HG02759 (cell line): ENCODE measurements at regions not wholly inside any gene's neighbourhood (a gene's known extent, or its start where the extent isn't known, plus 50 kb on each side); places are given as distances from the start of the nearest gene placed in this dataset.
A peak's percentile ranks its signal among the peaks of the same experiment; 100 is the strongest.

ENCODE experiments used
- ATAC-seq: cut with Tn5 transposase; IDR thresholded peaks from one replicate; pipeline ENCODE4 v1.9.1; 2021; ENCODE audit warnings: mild to moderate bottlenecking, moderate library complexity; ENCODE audit not compliant: unreplicated experiment

- no peak for ATAC-seq
These were observed 57.3 kb downstream of the HHEX start for GRCh38 chr10:92747066-92747465.

- ATAC-seq: no peak
These were observed 57.8 kb downstream of the HHEX start for GRCh38 chr10:92747600-92747999.

GRCh38 chr10:92750791-92751533, 61.2 kb downstream of the HHEX start:
- no peak for ATAC-seq

GRCh38 chr10:92751534-92751811, 61.7 kb downstream of the HHEX start:
- no peak for ATAC-seq

DNA sequence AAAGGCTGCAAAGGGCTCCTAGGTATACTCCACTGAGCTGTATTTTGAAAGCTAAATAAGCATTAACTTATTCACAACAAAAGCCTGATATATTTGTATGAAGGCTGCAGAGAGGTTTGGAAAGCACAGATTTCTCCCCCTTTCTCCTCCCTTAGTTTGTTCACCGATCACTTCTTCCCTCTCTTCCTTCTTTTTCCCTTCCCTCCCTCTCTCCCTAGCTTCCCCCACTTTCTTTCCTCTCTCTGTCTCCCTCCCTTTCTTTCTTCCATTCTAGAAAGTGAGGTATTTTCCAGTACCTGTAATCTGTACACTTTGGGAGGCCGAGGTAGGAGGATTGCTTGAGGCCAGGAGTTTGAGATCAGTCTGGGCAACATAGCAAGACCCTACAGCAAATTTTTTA, 62.1 kb downstream of the HHEX start:
- no peak for ATAC-seq

DNA sequence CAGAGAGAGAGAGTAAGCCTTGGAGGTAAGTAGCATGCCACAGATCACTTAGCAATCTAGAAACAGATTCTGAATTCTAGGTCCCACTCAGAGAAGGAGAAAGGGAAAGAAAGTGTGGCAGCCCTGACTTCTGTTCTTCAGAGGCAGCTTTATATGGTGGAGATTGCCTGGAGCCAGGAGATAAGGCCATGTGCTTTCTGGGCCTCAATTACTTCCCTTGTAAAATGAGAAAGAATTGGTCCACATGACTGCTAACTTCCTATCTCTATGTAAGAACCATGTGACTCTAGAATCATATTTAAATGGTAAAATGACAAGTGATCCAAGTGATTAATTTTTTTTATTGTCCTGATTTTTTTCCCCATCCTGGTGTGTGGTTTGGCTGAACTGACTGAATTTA, 64.1 kb downstream of the HHEX start:
- ATAC-seq: no peak

DNA sequence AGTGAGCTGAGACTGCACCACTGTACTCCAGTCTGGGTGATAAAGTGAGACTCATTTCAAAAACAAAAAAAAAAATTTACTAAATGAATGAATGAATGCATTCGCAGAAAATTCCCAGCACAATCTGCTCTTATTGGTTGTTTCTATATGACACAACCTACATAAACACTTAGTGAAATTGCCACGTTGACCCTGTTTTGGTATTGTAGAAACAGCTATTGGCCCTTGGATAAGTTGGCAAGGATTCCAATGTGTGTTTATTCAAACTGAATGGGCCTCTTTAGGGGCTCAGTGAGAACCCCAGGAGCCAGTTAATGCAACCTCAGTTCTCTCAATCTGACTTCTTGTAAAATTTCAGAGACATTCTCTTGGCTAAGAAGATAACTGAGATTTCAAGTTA, 66.0 kb downstream of the HHEX start:
- ATAC-seq: no peak

- peak; percentile 80 for ATAC-seq
These were observed 66.7 kb downstream of the HHEX start for GRCh38 chr10:92756201-92757065.

GRCh38 chr10:92757066-92757710, 67.4 kb downstream of the HHEX start:
- ATAC-seq: peak; percentile 74

- ATAC-seq: no peak
These were observed 68.0 kb downstream of the HHEX start for GRCh38 chr10:92757711-92758104.

GRCh38 chr10:92758594-92758993, 68.8 kb downstream of the HHEX start:
- no peak for ATAC-seq

DNA sequence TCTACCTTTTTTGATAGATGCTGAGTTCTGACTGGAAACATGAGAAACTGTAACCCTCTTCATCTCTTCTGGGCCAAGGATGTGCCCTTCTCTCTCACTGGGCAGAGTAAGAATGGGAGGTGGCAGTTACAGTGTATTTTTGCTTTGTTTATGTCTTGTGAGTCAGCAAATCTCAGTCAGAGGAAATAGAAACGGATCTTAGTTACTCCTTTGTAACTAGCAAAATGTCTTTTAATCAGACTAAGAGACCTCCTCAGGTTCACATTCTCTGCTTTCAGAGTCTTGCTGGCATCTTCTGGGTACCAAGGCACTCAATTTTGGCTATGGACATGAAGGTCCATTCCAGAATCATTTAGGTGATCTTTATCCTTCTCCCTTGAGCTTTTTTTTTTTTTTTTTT, 70.9 kb downstream of the HHEX start:
- no peak for ATAC-seq

GRCh38 chr10:92761571-92761970, 71.8 kb downstream of the HHEX start:
- no peak for ATAC-seq

DNA sequence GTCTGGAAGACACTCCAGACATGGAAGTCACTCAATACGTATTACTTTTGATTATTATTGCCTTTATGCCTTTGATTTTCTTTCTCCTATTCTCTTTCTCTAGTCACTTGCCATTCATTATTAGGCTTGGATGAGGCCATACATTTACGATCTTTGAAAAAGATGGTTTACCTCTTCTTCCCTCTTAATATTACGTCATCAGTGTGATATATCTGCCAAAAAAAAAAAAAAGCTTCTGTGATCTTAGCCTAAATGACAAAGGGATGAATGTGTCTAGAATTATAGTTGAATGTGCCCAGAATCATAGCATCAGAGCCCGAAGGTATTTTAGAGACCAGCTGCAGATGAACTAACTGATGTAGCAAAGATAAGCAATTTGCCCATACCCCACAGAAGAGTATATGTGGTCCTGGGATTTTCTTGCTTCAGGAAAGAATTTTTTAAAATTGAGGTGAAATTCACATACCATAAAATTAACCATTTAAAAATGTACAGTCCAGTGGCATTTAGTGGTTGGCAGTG, 73.9 kb downstream of the HHEX start:
- ATAC-seq: no peak

- no peak for ATAC-seq
These were observed 76.7 kb downstream of the HHEX start for GRCh38 chr10:92766451-92766850.

- ATAC-seq: no peak
These were observed 78.3 kb downstream of the HHEX start for GRCh38 chr10:92768104-92768503.

DNA sequence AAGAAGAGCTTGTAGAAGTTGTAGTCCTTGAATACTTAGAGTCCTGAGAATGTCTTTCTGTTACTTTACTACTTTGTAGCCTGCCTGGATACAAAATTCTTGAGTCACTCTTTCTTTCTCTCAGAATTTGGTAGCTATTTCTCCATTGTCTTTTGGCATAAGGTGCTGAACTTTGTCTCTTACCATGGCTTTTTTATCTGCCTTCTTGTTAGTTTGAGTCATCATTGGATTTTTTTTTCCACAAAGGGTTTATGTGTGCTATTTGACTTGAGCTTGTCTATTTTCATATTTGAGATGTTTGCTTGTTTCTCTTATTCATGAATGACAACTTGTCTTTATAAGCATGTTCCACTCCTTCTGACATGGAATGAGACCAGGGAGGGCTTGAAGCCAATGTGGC, 74.5 kb upstream of the EXOC6 start:
- no peak for ATAC-seq

DNA sequence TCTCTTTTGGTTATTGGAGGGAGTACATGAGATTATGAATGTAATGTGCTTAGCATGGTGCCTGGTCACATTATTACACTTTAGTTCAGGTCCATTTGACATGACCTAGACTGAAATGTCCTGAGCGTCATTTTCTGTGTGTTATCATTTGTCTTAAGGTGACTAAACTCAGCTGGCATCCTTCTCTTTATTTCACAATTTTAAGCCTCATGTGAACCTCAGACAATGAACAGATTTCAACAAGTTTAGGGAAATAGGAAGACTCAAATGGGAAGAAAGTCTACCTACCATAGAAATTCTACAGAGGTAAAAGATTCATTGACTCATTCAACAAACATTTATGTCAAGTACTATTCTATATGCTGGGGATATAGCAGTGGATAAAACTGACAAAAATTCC, 70.2 kb upstream of the EXOC6 start:
- ATAC-seq: no peak

DNA sequence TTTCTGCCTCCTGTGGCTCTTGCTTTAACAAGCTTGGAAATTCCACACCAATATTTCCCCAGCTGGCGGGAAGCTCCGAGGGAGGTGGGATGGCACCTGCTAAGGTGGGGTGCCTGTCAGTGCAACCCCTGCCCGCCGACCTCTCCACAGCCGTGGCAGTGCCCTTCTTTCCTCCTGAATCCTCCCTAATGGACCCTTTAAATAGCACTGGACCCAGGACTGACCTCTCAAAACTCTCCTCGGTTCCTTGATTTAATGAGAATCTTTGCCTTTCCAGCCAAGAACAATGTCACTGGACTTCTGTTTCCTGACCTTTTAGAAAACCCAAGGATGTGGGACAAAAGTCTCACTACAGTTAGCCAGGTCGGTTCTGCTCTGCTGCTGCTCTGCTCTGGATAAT, 63.2 kb upstream of the EXOC6 start:
- ATAC-seq: no peak

DNA sequence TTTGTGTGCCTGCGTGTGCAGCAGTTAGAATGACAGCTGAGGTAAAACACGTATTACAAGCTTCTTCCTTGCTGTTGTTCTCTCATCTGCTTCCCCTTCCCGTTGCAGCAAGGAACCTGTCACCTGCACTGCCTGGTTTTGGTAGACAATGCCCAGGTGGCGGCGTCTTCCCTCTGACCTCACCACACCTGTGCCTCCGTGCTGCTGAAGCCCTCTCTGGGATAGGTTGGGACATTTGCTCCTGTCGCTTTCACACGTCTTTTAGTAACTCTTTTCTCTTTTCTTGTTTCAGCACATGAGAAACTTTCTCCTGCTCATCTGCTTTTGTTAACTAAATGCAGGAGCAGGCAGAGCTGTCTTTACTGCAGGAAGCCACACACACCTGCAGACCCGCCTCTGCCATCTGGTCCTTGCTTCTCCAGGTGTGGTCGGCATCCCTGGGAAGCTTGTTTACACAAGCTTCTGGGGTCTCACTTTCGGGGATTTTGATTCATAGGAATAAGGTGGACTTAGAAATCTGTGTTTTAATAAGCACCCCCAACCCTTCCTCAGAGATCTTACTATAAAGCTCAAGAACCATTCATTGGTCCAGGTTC, 60.7 kb upstream of the EXOC6 start:
- no peak for ATAC-seq

- ATAC-seq: no peak
These were observed 59.3 kb upstream of the EXOC6 start for GRCh38 chr10:92789067-92789466.
